ENCODE measurements at regions not wholly inside any gene's neighbourhood (a gene's known extent, or its start where the extent isn't known, plus 50 kb on each side); places are given as distances from the start of the nearest gene placed in this dataset.

DNA sequence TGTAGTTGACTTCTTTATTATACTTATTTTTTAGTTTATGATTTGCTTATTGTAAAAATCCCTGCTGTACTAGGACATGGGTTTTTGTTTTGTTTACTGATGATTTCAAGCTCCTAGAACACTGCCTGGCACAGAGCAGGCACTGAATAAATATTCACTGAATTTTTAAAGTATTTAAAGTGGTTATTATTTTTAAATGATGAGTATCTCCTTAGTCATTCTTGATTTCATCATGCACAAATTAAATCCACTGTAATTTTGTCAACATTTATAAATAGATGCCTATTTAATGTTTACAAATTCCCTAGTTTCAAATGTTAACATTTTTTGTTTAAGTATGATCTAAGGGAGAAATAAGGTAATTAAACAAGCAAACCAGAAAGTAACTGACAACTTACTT is 367.9 kb upstream of the SLIT2 start:
- DNase-seq, result no peak

DNA sequence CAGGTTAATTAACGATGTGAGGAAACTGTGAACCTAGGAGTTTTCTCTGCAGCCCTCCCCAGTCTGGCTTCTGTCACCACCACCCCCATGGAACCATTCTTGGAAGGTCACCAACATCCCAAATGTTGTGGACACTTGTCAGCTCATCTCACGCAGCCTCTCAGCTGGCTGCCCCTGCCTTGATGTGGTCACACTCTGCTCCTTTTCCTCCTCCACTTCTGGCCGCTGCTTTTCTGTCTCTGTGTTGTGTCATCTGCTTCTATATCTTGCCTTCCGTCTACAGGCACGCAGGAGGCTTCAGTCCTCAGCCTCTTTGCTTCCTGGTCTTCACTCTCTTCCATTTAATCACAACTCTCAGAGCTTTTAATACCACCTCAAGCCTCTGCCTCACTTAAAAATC is 371.5 kb upstream of the SLIT2 start:
- no peak for DNase-seq

DNA sequence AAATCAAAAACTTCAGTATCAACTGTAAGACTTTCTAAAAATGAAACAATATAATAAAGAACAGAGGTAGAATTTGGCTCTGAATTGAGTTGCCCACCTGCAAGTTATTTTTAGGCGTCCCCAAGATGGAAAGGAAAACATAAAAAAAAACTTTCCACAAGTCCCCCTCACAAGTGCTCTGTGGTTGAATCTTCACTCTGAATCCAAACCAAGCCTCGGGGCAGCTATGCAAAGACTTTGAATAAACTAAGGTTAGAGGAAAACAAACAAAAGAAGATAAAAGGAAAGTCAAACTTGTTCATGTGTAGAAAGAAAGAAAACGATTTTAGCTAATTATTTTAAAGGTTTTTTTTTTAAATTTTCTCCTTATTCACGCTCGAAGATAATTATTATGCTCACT is 372.4 kb upstream of the SLIT2 start:
- no peak for DNase-seq

DNA sequence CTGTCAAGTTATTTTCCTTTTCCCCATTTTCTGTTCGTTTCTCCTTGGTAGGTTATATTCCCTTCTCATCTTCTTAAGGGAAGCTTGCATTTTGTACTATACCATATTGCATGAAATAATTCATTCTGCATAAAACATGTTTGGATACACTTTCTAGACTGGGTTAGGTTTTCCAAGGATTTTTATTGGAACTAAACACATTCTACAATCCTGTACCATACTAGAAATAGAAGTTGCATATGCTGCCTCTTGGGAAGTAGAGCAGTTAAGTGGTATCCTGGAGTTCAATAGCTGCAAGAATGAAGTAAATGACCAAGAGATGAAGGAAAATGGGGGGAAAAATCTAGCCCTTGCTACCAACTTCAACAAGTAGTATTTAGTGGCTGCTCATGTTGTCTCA is 393.7 kb upstream of the SLIT2 start:
- DNase-seq, result no peak

DNA sequence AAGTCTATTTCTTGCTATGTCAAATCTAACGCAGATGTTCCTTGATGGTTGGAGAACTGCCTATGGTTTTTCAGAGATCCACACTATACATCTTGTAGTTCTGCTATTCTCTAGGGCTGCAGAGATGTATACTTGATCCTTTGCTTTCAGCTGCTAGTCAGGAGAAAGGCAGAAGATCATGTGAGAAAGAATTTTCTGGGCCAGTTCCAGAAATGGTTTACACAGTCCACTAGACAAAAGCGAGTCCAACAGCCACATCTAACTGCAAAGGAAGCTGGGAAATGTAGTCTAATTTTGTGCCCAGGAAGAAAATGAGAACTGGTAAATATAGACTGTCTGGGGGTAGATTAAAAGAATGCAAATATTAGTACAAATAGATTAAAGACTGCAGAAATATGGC is 394.3 kb upstream of the SLIT2 start:
- DNase-seq, result no peak

DNA sequence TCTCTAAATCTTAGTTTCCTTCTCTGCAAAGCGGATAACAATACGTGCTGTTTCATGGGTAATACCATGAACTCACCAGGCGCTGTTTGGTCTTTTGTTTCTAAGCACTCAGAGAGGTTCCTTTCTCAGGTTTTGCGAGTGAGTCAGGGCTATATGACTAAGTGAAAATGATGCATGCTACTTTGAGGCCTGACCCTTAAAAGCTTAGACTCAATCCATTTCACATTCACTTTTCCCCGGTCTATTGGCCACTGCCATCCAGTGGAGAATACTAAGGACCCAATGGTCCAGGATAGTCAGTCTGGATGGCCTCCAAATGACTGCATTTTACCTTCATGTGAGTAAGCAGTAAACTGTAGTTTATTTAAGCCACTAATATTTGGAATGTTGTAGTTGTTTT is 400.8 kb upstream of the SLIT2 start:
- no peak for DNase-seq

DNA sequence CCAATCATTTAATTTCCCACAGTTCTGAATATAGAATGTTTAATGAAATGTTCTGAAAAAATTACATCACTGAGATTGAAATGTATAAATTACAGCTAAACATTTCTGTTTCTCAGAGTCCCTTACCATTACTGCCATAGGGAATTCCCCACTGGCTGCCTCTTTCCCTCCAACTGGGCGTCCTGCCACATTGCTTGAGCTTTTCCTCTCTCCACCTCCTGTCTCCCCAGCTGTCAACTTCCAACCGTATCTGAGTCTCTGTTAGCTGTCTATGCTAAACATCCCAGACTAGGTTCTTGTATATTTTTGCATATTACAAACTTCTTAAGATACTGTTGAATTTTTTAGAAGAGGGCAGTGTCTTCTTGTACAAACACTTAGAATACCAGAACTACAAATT is 407.3 kb upstream of the SLIT2 start:
- peak; percentile 86 for DNase-seq

DNA sequence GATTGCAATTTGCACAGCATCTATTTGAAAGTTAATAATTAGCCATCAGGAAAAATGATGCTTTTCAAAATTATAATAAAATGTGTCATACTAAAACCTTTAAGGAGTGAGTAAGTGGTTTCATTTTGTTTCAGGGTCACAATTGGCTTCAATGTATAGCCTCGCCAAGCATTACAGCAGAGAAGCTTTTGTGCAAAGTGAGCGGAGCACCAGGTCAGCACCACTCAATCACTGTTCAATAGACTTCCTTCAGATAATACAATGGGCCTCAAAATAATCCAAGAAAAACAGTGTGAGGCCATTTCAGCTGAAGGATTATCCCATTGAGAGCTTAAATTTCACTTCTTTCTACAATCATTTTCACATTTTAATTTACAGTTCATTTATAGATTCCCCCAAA is 409.2 kb upstream of the SLIT2 start:
- DNase-seq, result no peak

DNA sequence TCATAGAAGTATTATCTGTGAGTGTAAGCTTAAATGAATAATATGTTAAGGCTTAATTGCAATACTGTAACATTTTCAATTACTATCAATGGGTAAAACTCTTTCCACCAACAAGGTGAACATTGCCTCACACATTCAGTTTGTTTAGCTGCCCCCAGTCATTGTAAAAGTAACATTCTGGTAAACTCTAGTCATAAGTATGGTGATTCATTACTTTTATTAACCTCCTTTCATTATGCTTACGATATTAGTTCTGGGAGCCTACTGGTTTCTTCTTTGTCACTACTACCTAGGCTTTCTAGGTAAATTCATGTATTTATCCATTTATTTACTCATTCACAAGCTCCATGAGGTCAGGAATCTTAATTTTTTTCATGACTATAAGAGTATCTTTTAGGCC is 412.8 kb upstream of the SLIT2 start:
- DNase-seq, result no peak

DNA sequence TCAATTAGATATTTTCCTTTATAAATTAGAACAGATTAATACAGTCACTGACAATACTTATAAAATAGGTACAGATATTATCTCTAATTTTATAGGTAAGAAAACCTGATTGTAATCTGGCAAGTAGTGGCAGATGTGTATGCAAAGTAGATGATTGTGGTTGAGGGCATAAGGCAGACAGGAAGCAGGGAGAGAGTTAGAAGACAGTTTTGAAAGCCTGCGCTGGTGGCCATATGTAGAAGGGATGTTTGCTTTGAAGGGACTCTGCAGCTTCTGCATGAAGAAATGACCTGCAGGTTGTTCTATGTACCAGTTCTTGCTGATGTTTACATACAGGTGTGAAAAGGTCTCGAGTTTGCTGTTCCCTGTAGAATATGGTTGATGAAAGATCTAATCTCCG is 416.3 kb upstream of the SLIT2 start:
- no peak for DNase-seq

DNA sequence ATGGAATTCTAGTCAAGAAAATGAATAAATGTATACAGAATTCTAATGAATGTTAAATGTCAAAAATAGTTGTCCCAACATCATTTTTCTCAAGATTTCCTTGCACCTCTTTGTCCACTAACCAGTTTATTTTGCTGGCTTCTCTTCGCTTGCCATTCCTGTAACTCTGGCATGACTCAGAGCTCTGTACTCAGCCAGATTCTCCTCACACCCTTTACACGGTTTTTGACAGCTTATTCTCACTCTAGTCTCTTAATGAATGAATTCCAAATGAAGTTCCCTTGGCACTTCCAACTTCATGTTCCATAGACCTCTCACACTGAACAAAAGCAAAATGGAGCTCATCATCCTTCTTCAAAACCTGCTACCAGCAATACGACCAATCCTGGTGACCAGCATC is 419.3 kb upstream of the SLIT2 start:
- no peak for DNase-seq

DNA sequence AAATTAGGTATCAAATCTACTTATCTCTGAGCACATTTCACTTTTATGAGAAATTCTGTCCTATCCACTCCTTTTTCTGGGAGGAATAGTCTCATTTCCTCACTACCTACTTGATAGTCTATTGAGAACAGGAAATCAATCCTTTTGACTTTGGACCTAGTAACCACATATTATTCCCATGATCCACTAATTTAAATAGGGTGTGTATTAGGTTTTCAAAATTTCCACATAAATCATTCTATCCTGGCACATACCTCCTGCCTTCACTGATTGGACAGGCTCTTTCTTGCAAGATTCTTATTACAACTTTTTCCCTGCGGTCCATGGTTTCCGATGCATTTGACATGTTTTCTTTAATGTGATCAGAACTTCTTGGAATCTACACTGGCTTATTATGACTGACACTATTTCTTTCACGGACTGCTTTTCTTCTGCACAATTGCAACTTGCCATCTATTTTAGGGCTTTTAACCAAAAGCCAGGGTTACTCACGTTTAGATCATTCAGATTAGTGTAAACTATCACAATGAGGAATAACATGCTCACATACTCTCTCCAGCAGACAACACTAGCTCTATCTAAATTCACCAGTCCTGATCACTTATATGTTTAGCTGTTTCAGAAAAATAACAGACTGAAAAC is 419.9 kb upstream of the SLIT2 start:
- no peak for DNase-seq

DNA sequence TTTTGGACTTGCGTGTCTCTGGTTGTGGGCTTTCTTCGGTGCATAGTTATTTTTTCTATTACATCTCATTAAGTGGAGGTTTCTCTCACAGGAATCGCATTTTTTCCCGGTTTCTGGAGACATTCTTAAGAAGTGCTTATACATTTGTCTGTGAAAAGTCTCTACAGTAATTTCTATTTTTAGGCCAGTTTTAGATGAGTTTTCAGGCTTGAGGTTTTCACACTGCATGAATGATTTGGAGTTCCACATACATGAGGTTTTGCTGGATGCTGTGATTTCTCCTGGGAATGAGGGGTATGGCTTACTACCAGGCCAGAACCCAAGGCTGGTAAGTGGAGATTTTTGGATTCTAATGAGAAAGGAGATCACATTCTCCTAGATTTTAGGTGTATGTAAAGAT is 422.6 kb upstream of the SLIT2 start:
- DNase-seq, result no peak

DNA sequence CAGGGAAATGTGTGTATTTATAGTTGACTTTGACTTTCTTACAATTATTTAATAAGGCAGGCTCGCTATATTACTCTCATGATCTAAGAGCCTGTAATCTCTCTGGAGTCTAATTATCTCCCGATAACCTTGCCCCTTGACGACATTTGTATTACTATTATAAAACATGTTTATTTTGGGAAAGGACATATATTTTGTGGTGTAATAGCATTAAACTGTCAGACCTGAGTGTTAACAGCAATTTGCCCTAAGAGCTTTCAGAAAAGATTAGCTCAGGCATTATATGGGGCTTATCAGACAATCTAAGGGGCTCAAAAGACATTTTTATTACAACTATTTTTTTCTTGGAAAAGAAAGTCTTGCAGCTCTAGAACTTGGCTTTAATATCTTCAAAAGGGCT is 427.9 kb upstream of the SLIT2 start:
- DNase-seq, result no peak

DNA sequence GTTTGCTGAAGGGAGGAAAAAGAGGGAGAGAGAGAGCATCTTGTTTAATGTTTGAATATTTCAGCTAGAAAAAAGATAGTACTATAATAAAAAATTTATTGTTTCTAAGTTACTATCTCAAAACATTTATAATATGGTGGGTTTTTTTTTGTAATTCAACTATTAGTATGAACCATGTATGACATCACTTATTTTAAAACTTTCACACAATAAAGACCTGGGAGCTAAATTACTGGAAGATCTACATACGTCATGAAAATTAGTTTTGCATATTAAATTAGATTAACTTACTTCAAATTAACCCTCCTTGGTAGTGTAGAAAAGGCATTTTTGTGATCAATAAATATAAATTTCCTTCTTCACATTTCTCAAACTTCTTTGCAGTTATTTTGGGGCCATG is 432.0 kb upstream of the SLIT2 start:
- no peak for DNase-seq

DNA sequence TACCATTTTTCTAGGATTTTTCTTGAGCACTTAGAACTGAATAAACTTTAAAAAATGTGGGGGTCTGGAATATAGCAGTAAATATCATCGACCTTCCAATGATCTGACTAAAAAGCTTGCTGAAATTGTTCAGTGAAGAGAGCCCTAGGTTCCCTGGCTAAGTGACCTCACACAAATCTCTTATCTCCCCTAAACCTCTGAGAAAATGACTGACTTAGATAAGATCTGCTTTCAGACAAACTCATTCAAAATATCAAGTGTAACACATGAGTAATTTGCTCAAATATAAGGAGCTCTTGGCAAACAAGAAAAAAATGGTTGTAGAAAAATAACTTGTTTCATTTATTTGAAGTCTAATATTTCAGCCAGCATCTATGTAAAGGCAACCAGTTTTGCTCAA is 441.7 kb upstream of the SLIT2 start:
- DNase-seq, result no peak

DNA sequence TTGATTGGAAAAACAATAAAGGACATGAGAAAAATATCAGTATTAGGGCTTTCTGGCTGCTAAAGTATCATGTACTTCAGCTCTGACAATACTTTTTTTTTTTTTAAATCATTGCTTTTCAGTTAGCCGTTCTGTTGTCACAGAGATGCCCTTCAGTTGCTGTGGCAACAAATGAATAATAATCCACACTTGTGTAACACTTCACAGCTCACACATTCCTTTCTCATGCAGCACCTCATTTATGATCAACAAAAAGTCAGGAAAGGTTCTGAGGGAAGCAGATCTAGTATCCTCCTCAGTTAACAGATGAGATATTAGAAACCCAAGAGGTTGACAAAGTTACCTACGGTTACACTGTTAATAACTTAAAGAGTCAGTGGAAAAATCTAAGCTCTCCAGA is 444.2 kb upstream of the SLIT2 start:
- no peak for DNase-seq

DNA sequence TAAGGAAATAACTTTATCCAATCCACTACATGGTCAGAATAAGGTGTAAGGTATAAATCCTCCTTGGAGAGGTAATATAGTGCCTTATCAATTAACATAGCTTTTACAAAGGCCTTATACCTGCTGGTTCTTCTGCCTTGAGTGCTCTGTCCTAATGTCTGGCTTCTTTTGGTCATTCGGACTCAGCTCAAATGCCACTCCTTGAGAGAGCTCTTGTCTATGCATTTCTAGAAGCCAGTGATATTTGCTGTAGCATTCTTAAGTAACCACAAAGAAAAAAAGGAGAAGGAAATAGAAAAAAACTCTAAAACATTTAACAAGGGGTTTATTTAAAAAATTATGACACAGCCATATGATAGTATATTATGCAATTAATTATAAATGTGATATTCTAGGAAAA is 444.8 kb upstream of the SLIT2 start:
- no peak for DNase-seq

DNA sequence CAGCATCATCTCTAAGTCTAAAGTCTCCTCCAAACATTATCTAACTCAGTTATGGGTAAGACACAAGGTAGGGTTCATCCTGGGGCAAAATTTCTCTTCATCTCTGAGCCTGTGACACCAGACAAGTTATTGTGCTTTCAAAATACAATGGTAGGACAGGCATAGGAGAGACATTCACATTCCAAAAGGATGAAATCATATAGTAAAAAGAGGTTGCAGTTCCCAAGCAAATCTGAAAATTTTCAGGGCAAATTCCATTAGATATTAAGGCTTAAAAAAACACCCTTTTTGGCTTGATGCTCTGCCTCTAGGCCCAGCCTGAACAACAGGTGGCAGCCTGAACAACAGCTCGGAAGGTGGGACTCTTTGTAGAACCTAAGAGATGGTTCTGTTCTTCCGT is 448.3 kb upstream of the SLIT2 start:
- no peak for DNase-seq

DNA sequence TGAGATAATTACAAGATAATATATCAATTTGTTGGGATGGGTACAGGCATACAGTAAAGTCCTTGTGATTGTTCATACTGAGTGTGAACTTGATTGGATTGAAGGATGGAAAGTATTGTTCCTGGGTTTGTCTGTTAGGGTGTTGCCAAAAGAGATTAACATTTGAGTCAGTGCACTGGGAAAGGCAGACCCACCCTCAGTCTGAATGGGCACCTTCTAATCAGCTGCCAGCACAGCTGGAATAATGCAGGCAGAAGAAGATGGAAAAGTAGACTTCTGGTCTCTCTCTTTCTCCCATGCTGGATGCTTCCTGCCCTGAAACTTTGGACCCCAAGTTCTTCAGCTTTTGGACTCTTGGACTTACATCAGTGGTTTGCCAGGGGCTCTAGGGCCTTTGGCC is 457.9 kb upstream of the SLIT2 start:
- no peak for DNase-seq

DNA sequence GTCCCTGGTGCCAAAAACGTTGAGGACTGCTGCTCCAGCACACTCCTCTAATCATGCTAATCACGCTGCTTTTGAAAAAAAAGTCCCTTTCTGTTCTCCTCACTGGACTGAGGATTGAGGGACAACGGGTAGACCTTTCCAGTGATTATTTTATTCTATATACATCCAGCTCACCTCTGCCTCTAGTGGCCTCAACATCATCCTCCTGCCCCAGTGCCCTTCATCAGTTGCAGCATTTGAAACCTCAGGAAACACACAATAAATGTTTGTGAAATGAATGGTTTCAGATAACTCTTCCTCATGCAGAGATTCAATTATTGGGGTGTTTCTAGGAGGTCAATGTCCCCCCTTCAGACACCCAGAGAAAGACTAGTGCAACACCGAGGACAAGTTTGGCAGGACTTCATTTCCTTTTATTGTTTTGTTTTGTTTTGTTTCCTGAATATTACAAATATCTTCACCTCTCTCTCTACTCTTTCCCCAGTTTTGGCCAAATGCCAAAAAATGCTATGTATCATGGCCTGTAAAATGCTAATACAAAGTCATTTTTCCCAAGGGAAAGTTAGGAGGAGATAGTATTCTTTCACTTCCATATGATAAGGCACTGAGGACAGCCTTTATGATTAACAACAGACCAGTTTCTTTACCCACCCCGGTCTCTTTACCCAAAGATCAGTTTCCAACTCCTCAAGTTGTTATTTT is 460.1 kb upstream of the SLIT2 start:
- no peak for DNase-seq

DNA sequence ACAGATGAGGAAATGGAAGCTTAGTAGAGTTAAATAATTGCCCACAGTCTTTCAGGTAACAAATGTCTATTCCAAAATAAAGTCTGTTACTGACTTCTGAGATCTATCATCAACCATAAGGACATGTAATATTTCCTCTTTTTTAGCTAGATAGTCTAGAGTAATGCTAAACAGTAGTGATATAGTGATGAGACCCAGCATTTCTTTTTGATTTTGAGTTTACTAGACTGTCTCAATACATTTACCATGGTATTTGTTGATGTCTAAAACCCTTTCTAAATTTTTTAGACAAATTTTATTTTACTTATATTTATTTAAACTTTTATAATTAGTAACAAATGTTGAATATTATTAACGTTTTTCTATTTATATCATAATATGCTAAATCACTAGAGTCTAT is 465.1 kb upstream of the SLIT2 start:
- no peak for DNase-seq

DNA sequence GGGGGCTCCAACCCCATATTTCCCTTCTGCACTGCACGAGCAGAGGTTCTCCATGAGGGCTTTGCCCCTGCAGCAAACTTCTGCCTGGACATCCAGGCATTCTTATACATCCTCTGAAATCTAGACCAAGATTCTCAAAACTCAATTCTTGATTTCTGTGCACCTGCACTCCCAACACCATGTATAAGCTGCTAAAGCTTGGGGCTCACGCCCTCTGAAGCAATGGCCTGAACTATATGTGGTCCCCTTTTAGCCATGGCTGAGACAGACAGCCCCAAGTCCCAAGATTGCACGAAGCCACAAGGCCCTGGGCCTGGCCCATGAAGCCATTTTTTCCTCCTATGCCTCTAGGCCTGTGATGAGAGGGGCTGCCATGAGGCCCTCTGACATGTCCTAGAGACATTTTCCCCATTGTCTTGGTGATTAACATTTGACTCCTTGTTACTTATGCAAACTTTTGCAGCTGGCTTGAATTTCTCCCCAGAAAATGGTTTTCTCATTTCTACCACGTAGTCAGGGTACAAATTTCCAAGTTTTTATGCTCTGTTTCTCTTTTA is 468.0 kb upstream of the SLIT2 start:
- DNase-seq, result no peak

DNA sequence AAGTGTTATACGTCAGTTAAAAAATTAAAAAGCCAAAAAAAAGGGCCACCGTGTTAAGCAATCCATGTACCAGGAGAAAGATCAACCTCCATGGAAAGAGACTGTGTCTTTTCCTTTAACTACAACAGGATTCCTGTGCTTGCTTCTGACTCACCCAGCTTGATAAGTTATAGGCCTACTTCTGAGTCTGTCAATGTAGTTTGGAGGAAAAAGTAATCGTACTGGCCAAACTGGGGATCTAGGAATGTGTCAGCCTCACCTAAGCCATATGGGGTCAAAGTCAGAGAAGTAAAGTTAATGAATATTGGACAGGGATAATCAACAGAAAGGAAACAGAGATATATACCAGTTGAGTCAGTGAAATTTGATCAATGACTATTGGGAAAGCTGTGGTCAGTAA is 470.8 kb upstream of the SLIT2 start:
- DNase-seq, result no peak

DNA sequence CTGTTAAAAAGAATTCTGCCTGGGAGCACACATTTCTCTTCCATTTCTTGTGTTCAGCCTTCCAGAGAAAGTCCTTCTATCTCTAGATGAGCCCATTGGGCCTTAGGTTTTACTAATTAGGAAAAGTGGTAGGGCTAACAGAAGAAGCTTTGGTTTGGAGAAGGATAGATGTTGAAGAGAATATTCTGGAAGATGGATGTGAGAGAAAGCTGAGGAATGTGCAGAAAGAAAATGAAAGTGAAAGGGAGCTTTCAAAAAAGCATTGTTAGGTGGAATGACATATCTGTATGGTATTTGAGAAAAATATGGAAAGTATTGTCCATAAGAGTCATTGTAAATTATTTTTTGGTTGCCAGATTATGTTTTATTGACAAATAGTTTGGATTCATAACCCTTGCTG is 474.8 kb upstream of the SLIT2 start:
- DNase-seq, result no peak

All from NCI-H1694 treated with DMSO at 0.1 percent for 48 hours (cell line).